ENCODE measurements at regions not wholly inside any gene's neighbourhood (a gene's known extent, or its start where the extent isn't known, plus 50 kb on each side); places are given as distances from the start of the nearest gene placed in this dataset.

GRCh38 chr6:137353842-137354397, 134.7 kb upstream of the IFNGR1 start:
- DNase-seq (ENCODE audit: low read depth): no peak

- DNase-seq (ENCODE audit: low read depth): no peak
Measured at GRCh38 chr6:137353346-137353745, 134.2 kb upstream of the IFNGR1 start.

- DNase-seq (ENCODE audit: low read depth): no peak
Measured at GRCh38 chr6:137352859-137353258, 133.7 kb upstream of the IFNGR1 start.

- no peak for DNase-seq (ENCODE audit: low read depth)
Measured at GRCh38 chr6:137351890-137352289, 132.7 kb upstream of the IFNGR1 start.

GRCh38 chr6:137350857-137351256, 131.7 kb upstream of the IFNGR1 start:
- no peak for DNase-seq (ENCODE audit: low read depth)

GRCh38 chr6:137349856-137350830, 131.0 kb upstream of the IFNGR1 start:
- DNase-seq (ENCODE audit: low read depth): no peak

- no peak for DNase-seq (ENCODE audit: low read depth)
Measured at GRCh38 chr6:137348777-137349176, 129.6 kb upstream of the IFNGR1 start.

- no peak for DNase-seq (ENCODE audit: low read depth)
Measured at GRCh38 chr6:137343241-137343640, 124.1 kb upstream of the IFNGR1 start.

- no peak for DNase-seq (ENCODE audit: low read depth)
Measured at GRCh38 chr6:137342607-137343190, 123.5 kb upstream of the IFNGR1 start.

GRCh38 chr6:137341681-137342195, 122.6 kb upstream of the IFNGR1 start:
- peak; percentile 28 for DNase-seq (ENCODE audit: low read depth)

GRCh38 chr6:137339929-137340559, 120.9 kb upstream of the IFNGR1 start:
- no peak for DNase-seq (ENCODE audit: low read depth)

GRCh38 chr6:137334884-137335283, 115.7 kb upstream of the IFNGR1 start:
- no peak for DNase-seq (ENCODE audit: low read depth)

- no peak for DNase-seq (ENCODE audit: low read depth)
Measured at GRCh38 chr6:137334094-137334493, 114.9 kb upstream of the IFNGR1 start.

GRCh38 chr6:137332637-137333280, 113.6 kb upstream of the IFNGR1 start:
- no peak for DNase-seq (ENCODE audit: low read depth)

GRCh38 chr6:137323860-137324259, 104.7 kb upstream of the IFNGR1 start:
- DNase-seq (ENCODE audit: low read depth): no peak

GRCh38 chr6:137320271-137320670, 101.1 kb upstream of the IFNGR1 start:
- no peak for DNase-seq (ENCODE audit: low read depth)

- no peak for DNase-seq (ENCODE audit: low read depth)
Measured at GRCh38 chr6:137316626-137317025, 97.4 kb upstream of the IFNGR1 start.

GRCh38 chr6:137315081-137315480, 95.9 kb upstream of the IFNGR1 start:
- no peak for DNase-seq (ENCODE audit: low read depth)

- DNase-seq (ENCODE audit: low read depth): peak; percentile 61
Measured at GRCh38 chr6:137313928-137314855, 95.0 kb upstream of the IFNGR1 start.

- DNase-seq (ENCODE audit: low read depth): no peak
Measured at GRCh38 chr6:137313211-137313610, 94.0 kb upstream of the IFNGR1 start.

- no peak for DNase-seq (ENCODE audit: low read depth)
Measured at GRCh38 chr6:137311940-137312339, 92.8 kb upstream of the IFNGR1 start.
